NCI-H524 treated with DMSO at 0.1 percent for 48 hours (cell line): ENCODE measurements at regions not wholly inside any gene's neighbourhood (a gene's known extent, or its start where the extent isn't known, plus 50 kb on each side); places are given as distances from the start of the nearest gene placed in this dataset.
"Not testable (repeated sequence)": the region's sequence is repeated elsewhere in the genome, so short reads cannot be mapped to it uniquely, and the experiment has no call there.

Experiments
- DNase-seq: peaks from one replicate; lab custom pipeline; 2025; lab: John Stamatoyannopoulos, UW

DNA sequence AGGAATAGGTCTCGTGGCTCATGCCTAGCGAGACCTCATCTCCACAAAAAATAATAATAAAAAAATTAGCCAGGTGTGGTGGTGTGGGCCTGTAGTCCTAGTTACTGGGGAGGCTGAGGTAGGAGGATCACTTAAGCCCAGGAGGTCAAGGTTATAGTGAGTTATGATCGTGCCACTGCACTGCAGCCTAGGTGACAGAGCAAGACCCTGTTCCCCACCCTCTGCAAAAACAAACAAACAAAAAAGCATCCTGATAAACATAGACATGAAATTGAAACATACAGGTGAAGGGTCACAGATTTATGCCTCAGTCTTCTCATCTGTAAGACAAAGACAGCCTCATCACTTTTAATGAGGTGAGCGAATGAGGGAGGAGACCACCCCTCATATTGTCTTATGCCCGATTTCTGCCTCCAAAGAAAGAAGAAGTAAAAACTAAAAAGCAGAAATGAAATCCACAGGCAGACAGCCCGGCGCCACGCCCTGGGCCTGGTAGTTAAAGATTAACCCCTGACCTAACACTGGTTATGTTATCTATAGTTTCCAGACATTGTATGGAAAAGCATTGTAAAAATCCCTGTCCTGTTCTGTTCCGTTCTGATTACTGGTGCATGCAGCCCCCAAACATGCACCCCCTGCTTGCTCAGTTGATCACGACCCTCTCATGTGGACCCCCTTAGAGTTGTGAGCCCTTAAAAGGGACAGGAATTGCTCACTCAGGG, 138.5 kb downstream of the OR2B2 start:
- DNase-seq: not testable (repeated sequence)

DNA sequence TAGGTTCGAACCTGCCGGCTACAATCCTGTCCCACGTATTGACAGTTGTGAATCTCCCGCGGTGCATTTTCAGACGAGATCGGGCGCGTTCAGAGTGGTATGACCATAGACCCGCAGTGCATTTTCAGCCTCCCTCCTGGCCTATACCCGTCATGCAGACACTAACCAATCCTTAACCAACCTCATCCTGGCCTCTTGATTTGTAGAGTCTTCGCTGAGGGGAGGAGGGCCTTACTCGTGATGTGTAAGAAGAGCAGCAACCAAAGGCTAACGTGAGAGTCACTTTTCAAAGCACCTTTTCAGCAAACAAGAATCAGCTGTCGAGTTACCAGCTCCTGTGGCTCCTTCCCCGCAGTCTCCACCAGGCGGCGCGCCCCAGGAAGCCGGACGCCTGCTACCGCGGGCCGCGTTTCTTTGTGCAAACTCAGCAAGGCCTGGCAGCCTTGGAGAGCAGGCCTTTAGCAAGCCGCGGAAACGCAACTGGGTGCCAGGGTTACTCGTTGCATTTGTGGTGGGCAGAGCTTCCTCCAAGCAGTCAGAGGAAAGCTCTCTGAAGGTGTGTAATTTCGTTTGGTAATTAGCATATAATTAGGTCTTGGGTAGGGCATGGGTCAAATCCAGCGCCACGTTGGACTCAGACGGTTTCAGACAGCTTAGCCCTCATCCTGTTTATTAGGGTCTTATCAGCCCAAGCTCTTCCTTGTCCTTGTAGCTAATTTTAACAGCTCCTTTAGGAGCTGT, 139.8 kb downstream of the OR2B2 start:
- DNase-seq: peak; percentile 45

DNA sequence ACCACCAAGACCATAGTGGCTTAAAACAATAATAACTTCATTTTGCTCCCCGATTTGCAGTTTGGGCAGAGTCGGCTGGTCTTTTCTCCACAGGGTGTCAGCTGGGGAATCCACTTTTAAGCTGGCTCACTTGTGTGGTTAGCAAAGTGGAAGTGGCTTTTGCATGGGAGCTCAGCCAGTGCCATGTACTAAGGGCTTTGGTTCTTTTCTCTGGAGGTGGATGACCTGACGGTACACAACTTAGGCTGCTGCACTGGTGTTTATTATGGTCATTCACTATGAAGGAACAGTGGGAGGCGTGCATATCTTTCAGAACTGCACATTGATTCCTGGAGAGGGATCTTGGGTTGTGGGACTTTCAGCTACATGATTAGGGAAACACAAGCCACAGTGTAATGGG, 141.0 kb downstream of the OR2B2 start:
- DNase-seq: no peak

DNA sequence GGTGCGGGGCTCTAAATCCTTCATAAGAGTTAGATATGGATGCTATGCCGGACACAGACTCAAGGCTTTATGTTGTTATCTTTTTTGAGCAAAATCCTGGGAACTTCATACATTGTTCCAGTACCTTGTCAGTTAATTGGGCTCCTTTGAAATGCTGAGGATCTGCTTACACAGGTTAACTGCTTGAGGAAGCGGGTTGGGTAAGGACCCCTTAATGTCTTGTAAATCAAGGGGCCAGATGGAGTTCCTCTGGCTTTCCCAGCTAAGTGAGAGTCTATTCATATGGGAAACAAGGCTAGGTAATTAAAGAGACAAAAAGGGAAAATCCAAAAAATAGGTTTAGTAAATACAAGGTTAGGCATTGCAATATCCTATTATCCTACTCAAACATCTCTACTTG, 141.5 kb downstream of the OR2B2 start:
- DNase-seq: no peak

DNA sequence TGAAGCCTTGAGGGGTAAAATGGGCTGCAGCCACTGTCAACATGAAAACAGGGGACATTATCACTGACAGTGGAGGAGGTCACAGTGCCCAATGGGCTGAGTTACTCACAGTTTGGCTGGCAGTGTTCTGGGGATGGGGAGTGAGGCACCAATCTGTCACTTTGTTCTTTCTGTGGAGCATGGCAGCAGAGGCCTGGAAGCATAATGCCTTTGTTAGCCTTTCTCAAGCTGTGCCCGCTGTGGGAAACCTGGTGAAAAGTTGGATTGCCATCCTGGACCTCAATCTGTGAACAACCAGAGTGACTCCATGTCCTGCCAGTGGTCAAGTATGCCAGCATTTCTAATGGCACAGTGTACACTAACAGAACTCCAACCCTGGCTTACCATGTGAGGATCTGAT, 143.6 kb downstream of the OR2B2 start:
- no peak for DNase-seq

DNA sequence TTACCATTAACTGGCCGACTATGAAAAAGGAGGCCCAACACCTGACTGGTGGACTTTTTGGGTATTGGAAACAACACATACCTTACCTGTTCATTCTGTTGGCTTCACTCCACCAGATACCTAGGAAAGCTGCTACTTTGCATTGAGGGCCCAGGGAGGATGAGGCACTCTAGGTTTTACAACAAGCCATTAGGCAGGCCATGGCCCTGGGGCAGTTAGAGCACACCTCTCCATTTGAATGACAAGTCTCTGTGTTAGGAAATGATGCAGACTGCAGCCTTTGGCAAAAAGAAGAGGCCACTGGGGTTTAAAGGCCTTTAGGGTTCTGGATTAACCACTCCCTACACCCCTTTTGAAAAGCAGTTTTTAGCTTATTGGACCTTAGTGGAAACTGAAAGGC, 144.3 kb downstream of the OR2B2 start:
- no peak for DNase-seq

DNA sequence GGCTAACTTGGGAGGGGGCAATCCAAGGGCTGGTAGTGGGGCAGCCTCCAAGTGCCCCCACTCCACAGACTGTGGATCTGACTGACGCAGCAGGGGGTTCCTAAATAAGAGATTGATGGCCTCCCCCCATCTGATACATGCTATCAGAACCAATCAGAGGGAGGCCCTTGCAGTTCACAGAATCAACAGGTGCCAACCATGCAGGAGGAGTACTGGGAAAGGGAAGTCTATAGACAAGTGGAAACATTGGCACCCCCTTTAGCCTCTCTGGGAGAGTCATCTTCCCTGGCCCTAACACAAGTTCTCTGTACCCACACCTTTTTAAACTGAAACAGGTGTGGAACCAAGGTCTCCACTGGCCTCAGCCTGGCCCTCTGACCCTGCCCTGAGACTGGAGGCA, 145.8 kb downstream of the OR2B2 start:
- DNase-seq: no peak

DNA sequence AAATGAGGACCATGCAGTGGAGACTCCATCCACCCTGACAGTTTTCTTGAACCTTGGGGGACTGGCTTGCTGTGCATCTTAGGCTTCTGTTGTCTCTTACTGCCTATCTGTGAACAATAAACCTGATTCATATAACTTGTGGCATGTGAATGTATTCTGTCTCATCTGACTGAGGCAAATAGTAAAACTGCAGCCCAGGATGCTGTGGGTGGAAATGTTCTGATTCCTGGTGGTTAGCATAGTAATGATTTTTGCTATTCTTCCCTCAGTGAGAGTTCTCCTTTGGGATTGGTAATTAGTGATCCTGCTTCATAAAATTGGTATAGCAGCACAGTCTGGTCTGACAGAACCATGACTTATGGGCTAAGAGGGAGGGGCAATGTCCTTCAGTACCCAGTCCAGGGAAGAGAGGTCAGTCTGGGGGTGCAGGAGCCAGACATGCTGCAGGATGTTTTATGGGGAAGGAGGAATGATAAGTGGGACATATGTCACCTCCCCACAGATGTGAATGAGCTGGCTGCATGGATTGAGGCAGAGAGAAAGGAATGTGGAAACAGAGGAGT, 147.1 kb downstream of the OR2B2 start:
- DNase-seq: no peak

DNA sequence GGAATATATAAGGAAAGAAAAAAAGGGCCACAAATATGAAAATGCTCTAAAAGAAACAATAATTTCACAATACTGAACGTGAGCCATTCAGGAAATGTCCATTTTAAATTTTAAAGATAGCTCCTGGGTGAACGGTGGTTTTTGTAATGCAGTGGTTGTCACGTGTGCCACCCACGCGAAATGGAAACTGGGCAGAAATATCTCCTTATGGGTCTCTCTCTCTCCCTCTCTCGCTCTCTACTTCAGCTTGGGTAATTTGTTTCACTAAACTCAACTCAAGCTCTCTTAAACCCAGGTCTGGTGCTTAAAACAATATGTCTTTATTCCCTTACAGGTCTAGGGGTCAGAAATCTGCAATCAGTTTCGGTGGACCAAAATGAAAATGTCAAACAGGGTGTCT, 150.8 kb downstream of the OR2B2 start:
- DNase-seq: no peak

DNA sequence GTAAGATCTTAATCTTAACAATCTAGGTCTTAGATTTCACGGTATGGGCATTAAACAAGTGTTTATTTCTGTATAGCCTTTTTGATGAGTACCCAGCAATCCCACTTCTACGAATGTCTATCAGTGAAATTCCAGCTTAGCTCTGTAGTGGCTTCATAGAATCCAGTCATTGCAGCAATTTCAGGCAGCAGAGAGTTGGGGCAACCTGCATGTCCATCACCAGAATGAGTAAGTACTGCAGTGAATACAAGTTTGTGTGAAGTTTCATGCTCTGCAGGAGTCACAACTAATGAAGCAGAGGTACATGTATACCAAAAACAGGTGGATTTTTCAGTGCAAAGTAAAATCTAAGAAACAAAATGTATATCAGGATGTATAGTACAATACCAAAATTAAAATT, 151.7 kb downstream of the OR2B2 start:
- no peak for DNase-seq

DNA sequence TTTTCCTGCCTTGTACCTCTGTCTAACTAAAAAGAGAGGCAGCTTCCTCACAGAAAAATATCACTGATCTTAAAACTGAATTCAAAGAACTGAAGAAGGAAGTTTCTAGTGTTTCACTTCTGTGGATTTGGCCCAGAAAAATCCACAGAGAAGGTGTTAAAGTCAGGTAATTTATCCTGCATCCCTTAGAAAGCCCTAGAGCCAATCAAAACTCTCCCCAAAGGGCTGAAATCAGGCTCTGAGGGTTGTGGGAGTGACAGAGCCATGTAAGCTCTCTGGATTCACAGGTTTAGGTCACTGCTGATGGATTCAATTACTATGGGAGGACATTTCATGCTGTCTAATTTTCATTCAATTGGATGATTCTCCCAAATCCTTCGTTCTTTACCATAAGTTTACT, 152.3 kb downstream of the OR2B2 start:
- DNase-seq: no peak

DNA sequence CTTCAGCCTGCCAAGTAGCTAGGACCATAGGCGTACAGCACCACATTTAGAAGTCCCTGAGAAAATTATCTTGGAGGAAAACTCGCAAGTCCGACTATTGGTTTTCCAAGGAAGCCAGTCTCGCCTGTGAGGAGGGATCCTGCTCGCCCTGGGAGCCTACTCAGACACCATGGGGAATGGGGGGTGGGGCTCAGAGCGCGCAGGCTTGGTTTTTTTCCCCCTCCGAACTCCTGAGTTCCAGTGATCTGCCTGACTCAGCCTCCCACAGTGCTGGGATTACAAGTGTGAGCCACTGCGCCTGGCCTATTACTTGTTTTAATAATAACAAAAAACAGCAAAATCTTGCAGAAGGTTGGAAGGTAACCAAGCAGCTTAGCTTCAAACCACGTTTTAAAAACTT, 153.7 kb downstream of the OR2B2 start:
- no peak for DNase-seq

DNA sequence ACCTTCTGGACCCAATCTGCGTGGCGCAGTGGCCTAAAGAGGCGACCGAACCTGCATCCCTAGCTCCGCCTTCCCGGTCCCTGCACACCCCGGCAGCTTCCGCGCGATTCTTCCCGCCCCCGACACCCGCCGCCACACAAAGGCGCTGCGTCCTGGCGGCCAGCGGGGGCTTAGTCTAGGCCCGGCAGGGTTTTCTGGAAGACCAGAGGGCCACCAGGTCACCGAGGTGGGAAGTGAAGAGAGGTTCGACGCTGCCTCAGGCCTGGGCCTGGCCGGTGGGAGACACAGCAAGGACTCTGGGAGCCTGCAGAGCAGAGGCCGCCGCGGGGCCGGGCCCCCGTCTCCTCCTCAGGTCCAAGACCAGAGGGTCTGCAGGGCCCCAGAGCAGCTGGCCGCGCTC, 154.9 kb downstream of the OR2B2 start:
- no peak for DNase-seq

DNA sequence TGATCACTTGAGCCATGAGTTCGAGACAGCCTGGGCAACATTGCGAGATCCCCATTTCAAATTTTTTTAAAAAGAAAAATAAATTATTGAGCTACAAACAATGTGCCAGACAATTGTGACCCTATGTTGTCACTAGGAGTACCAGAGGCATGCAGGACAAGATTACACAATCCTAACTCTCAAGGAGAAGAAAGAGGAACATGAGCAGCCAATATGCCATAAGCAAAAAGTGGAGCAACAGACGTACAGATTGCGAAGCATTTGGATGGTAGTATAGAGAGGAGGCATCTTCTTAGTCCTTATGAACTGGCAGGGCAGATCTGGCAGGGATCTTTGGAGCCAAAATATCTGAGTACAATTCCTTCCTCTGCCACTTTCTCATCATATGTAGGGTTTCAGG, 156.4 kb downstream of the OR2B2 start:
- DNase-seq: no peak

DNA sequence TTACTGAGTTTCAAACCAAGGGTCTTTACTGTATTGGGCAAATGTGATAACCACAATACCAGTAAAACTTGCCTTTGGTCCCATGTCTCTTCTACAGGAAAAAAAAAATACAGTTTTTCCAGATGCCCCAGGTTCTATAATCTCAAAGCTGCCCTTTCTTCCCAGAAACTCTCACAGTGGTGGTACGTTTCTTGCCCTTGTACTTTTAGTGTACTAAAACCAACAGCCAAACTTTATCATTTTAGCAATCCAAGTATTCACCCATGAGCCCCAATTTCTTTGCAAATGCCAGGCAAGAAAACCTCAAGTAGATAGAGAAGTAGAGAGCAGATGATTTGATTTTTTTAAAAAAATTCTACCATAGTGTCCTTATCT, 157.8 kb downstream of the OR2B2 start:
- DNase-seq: no peak

DNA sequence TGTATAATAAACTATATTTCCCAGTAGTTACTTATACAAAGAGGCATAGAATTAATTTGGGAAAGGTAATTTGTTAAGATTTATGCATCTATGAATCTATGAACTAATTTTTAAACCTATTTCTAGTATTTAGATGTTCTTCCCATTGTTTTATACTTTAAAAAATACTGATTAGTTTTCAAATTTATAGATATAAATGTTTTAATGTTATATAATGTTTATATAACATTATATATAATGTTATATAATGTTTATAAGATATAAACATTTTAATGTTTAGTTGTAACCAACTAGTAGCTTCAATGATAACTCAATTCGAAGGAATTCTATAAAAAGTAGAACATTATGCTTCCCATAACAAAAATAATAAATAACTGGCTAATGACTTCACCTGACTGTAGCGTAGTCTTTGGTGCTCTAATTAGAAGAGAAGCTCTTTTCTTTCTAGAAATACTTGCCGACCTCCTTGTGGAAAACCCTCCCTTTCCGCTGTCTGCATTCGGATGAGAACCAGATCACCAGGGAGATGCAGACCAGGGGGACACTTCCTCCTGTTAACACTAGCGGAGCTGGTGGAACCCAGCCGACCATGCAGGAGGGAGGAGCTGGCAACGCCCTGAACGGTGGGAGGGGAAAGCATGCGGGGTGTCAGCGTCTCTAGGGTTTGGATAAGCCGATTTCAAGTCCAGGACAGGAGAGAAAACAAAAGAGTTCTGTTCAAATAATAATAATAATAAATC, 158.4 kb downstream of the OR2B2 start:
- DNase-seq: peak; percentile 86

DNA sequence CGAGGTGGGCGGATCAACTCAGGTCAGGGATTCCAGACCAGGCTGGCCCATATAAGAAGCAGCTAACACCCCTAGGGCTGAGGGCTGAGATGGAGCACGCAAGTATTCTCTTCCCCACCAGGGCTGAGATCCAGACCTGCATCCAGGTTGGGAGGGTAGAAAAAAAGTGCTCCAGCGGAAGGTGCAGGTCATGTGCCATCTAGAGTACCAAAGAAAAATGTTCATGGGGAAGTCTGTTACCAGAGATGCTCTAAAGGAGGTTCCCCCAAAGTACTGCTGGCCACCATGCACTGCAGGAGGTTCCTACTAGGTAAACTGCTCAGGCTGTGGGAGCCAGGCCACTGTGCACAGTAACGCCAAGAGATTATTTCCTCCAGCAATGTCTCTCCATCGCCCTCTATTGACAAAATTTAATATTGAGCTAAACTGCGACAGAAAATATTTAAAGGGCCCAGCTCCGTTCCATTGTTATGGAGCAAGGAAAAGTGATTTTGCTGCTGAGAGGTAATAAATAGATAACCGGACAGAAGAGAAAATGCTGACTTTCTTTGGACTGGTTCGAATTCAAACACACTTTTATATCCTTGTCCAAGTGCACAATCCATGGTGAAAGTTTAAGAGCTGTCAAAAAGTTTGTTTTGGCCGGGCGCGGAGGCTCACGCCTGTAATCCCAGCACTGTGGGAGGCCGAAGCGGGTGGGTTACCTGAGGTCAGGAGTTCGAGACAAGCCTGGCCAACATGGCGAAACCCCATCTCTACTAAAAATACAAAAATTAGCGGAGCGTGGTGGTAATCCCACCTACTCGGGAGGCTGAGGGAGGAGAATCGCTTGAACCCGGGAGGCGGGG, 159.9 kb downstream of the OR2B2 start:
- DNase-seq: peak; percentile 55

DNA sequence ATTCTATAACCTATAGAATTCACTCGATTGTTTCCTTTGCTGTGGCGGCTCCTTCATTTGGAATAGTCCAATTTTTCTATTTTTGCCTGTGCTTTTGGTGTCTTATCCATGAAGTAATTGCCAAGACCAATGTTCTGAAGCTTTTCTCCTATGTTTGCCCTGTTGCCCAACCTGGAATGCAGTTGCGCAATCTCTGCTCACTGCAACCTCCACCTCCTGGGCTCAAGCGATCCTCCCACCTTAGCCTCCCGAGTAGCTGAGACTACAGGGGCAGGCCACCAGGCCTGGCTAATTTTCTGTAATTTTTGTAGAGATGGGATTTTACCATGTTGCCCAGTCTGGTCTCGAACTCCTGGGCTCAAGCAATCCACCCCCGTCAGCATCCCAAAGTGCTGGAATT, 163.5 kb downstream of the OR2B2 start:
- no peak for DNase-seq

DNA sequence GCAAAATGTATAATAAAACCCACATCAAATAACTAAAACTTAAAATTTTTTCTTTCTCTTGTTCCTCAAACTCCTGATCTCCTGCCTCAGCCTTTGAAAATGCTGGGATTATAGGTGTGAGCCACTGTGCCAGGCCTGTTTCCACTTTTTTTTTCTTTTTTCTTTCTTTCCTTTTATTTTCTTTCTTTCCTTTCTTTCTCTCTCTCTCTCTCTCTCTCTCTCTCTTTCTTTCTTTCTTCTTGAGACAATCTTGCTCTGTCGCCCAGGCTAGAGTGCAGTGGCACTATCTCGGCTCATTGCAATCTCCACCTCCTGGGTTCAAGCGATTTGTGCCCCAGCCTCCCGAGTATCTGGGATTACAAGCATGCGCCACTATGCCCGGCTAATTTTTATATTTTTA, 164.6 kb downstream of the OR2B2 start:
- no peak for DNase-seq

DNA sequence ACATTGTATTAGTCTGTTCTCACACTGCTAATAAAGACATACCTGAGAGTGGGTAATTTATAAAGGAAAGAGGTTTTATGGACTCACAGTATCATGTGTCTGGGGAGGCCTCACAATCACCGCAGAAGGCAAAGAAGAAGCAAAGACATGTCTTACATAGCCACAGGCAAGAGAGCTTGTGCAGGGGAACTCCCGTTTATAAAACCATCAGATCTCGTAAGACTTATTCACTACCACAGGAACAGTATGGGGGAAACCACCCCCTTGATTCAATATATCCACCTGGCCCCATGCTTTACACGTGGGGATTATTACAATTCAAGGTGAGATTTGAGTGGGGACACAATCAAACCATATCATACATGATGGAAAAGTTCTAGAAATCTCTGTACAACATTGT, 165.3 kb downstream of the OR2B2 start:
- not testable (repeated sequence) for DNase-seq

DNA sequence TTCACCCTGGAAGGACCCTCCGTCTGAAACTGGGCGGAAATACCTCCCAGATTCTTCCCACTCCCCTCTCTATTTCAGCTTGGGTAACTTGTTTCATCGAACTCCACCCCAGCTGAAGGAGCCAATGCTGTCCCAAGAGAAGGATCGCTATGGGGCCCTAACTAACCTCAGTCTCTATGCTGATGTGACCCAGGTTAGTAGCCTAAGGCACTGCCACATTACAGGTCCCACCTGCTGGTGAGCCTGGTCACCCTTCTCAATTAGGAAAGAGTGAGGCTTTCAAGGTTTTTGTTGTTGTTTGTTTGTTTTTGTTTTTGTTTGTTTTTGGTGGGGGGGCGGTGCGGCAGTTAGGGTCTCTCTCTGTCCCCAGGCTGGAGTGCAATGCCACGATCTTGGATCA, 168.4 kb downstream of the OR2B2 start:
- DNase-seq: no peak
